Activated naive CD4-positive, alpha-beta T cell treated with anti-CD3 and anti-CD28 coated beads, Interleukin-2, amount 50 U/mL, for 72 hours (primary cell): ENCODE measurements at regions not wholly inside any gene's neighbourhood (a gene's known extent, or its start where the extent isn't known, plus 50 kb on each side); places are given as distances from the start of the nearest gene placed in this dataset.
"Not testable (repeated sequence)": the region's sequence is repeated elsewhere in the genome, so short reads cannot be mapped to it uniquely, and the experiment has no call there.

ENCODE experiments used
- ATAC-seq, 2 donors: fragments of 150-1000 bp; cut with Tn5 transposase; 2 replicates each; pipeline ENCODE4 v1.10.0; 2021; ENCODE audit warnings: mild to moderate bottlenecking in 2 of 2, moderate library complexity in 2 of 2
- DNase-seq, 2 donors: peaks; one replicate each; pipeline ENCODE4 v3.0.0; 2021 to 2022; ENCODE audit warnings: low spot score in 2 of 2
- H3K27ac Mint-ChIP-seq, 2 donors: one replicate each; pipeline ENCODE4 v1.8.0; 2022; ENCODE audit warnings: mild to moderate bottlenecking in 2 of 2, mixed read lengths in 2 of 2
- H3K36me3 Mint-ChIP-seq, 2 donors: one replicate each; pipeline ENCODE4 v1.8.0; 2022; ENCODE audit warnings: mixed read lengths in 2 of 2
- H3K9me3 Mint-ChIP-seq, 2 donors: one replicate each; pipeline ENCODE4 v1.8.0; 2022; ENCODE audit warnings: mixed read lengths in 2 of 2

GRCh38 chr1:177710696-177711620 is 258.9 kb downstream of the SEC16B start:
- Mint-ChIP-seq H3K36me3 (peaks cover 0 to 4% of the 10 kb centered on the region in 2 donors), H3K27ac (no peak overlapping the region), H3K9me3 (peaks cover 16 to 17% of the 10 kb centered on the region in 2 donors)
- ATAC-seq (no peak), DNase-seq (no peak)

GRCh38 chr1:177708406-177708805 is 261.5 kb downstream of the SEC16B start:
- Mint-ChIP-seq H3K9me3 (peaks cover 9 to 18% of the 10 kb centered on the region in 2 donors), H3K27ac (no peak overlapping the region), H3K36me3 (no peaks in the 10 kb centered on the region)
- no peak for DNase-seq
- no peak for ATAC-seq

- ATAC-seq, result no peak
- no peak for DNase-seq
- no peaks in the 10 kb centered on the region for H3K36me3 Mint-ChIP-seq
- no peak overlapping the region for H3K27ac Mint-ChIP-seq
- peaks cover 15 to 25% of the 10 kb centered on the region in 2 donors for H3K9me3 Mint-ChIP-seq
These were observed 262.9 kb downstream of the SEC16B start for GRCh38 chr1:177706977-177707376.

GRCh38 chr1:177705839-177706238 is 264.0 kb downstream of the SEC16B start:
- Mint-ChIP-seq H3K27ac (no peak overlapping the region), H3K36me3 (no peaks in the 10 kb centered on the region), H3K9me3 (peaks cover 18 to 25% of the 10 kb centered on the region in 2 donors)
- ATAC-seq (no peak), DNase-seq (no peak)

GRCh38 chr1:177703888-177704446 is 265.9 kb downstream of the SEC16B start:
- DNase-seq, result no peak
- H3K36me3 Mint-ChIP-seq, result no peaks in the 10 kb centered on the region
- no peak for ATAC-seq
- peaks cover 18% of the 10 kb centered on the region in 2 donors for H3K9me3 Mint-ChIP-seq
- no peak overlapping the region for H3K27ac Mint-ChIP-seq

- ATAC-seq (no peak), DNase-seq (no peak)
- H3K27ac Mint-ChIP-seq, result no peak overlapping the region
- peaks cover 14 to 18% of the 10 kb centered on the region in 2 donors for H3K9me3 Mint-ChIP-seq
- H3K36me3 Mint-ChIP-seq, result no peaks in the 10 kb centered on the region
These were observed 268.1 kb downstream of the SEC16B start for GRCh38 chr1:177701654-177702353.

GRCh38 chr1:177700856-177701255 is 269.0 kb downstream of the SEC16B start:
- DNase-seq (no peak), ATAC-seq (no peak)
- H3K9me3 Mint-ChIP-seq, result peaks cover 14 to 18% of the 10 kb centered on the region in 2 donors
- no peak overlapping the region for H3K27ac Mint-ChIP-seq
- no peaks in the 10 kb centered on the region for H3K36me3 Mint-ChIP-seq

- Mint-ChIP-seq H3K36me3 (peaks cover 6 to 31% of the 10 kb centered on the region in 2 donors), H3K27ac (no peak overlapping the region), H3K9me3 (peaks cover 23 to 45% of the 10 kb centered on the region in 2 donors)
- DNase-seq (no peak), ATAC-seq (no peak)
These were observed 278.9 kb downstream of the SEC16B start for GRCh38 chr1:177690996-177691395.

- Mint-ChIP-seq H3K36me3 (peaks cover 6 to 17% of the 10 kb centered on the region in 2 donors), H3K9me3 (peaks cover 15 to 39% of the 10 kb centered on the region in 2 donors), H3K27ac (no peak overlapping the region)
- DNase-seq (no peak), ATAC-seq (no peak)
These were observed 282.3 kb downstream of the SEC16B start for GRCh38 chr1:177687544-177687943.

- Mint-ChIP-seq H3K9me3 (peaks cover 11 to 36% of the 10 kb centered on the region in 2 donors), H3K27ac (no peak overlapping the region)
- ATAC-seq, result no peak
These were observed 282.9 kb downstream of the SEC16B start for GRCh38 chr1:177686933-177687332.

GRCh38 chr1:177669161-177669560 is 300.7 kb downstream of the SEC16B start:
- ATAC-seq (no peak), DNase-seq (no peak)
- Mint-ChIP-seq H3K27ac (no peak overlapping the region), H3K9me3 (peaks cover 5 to 11% of the 10 kb centered on the region in 2 donors), H3K36me3 (no peaks in the 10 kb centered on the region)

More at GRCh38 chr1:177686933-177687332, 282.9 kb downstream of the SEC16B start:
- DNase-seq, result no peak
- H3K36me3 Mint-ChIP-seq, result peaks cover 3 to 13% of the 10 kb centered on the region in 2 donors

GRCh38 chr1:177665935-177666334 is 303.9 kb downstream of the SEC16B start:
- Mint-ChIP-seq H3K27ac (no peak overlapping the region), H3K36me3 (peaks cover 0 to 3% of the 10 kb centered on the region in 2 donors), H3K9me3 (peaks cover 8 to 10% of the 10 kb centered on the region in 2 donors)
- DNase-seq (no peak), ATAC-seq (no peak)

GRCh38 chr1:177664742-177665141 is 305.1 kb downstream of the SEC16B start:
- peaks cover 11 to 15% of the 10 kb centered on the region in 2 donors for H3K9me3 Mint-ChIP-seq
- DNase-seq, H3K36me3 Mint-ChIP-seq, ATAC-seq, H3K27ac Mint-ChIP-seq: not testable (repeated sequence)

GRCh38 chr1:177660188-177660587 is 309.7 kb downstream of the SEC16B start:
- DNase-seq, result no peak
- no peak for ATAC-seq
- peaks cover 22 to 28% of the 10 kb centered on the region in 2 donors for H3K9me3 Mint-ChIP-seq
- H3K36me3 Mint-ChIP-seq, result peaks cover 0 to 16% of the 10 kb centered on the region in 2 donors
- no peak overlapping the region for H3K27ac Mint-ChIP-seq

GRCh38 chr1:177659281-177659680 is 310.6 kb downstream of the SEC16B start:
- ATAC-seq, result no peak
- no peak overlapping the region for H3K27ac Mint-ChIP-seq

GRCh38 chr1:177656598-177656997 is 313.3 kb downstream of the SEC16B start:
- Mint-ChIP-seq H3K27ac (no peak overlapping the region), H3K36me3 (peaks cover 0 to 16% of the 10 kb centered on the region in 2 donors), H3K9me3 (peaks cover 22 to 38% of the 10 kb centered on the region in 2 donors)
- ATAC-seq, result no peak
- no peak for DNase-seq

More at GRCh38 chr1:177659281-177659680, 310.6 kb downstream of the SEC16B start:
- H3K9me3 Mint-ChIP-seq, result peaks cover 22 to 32% of the 10 kb centered on the region in 2 donors
- DNase-seq, result no peak
- peaks cover 0 to 16% of the 10 kb centered on the region in 2 donors for H3K36me3 Mint-ChIP-seq

- H3K9me3 Mint-ChIP-seq, result peaks cover 6 to 25% of the 10 kb centered on the region in 2 donors
- ATAC-seq (no peak), DNase-seq (no peak)
- H3K36me3 Mint-ChIP-seq, result peaks cover 0 to 6% of the 10 kb centered on the region in 2 donors
- H3K27ac Mint-ChIP-seq, result no peak overlapping the region
These were observed 318.9 kb downstream of the SEC16B start for GRCh38 chr1:177650947-177651346.
